Activated CD8-positive, alpha-beta memory T cell treated with anti-CD3 and anti-CD28 coated beads for 24 hours (primary cell): ENCODE measurements at regions not wholly inside any gene's neighbourhood (a gene's known extent, or its start where the extent isn't known, plus 50 kb on each side); places are given as distances from the start of the nearest gene placed in this dataset.

Experiments used
- DNase-seq: peaks from one replicate; pipeline ENCODE4 v3.0.0-alpha.2; 2020

GRCh38 chr15:94001255-94001801, 230.0 kb upstream of the MCTP2 start:
- no peak for DNase-seq

- DNase-seq, result no peak
Observed at GRCh38 chr15:94000606-94001005, 230.8 kb upstream of the MCTP2 start.

- DNase-seq, result no peak
Observed at GRCh38 chr15:93997071-93997658, 234.2 kb upstream of the MCTP2 start.

- no peak for DNase-seq
Observed at GRCh38 chr15:93989440-93989998, 241.8 kb upstream of the MCTP2 start.

- no peak for DNase-seq
Observed at GRCh38 chr15:93987068-93987467, 244.3 kb upstream of the MCTP2 start.

GRCh38 chr15:93986400-93986984, 244.9 kb upstream of the MCTP2 start:
- no peak for DNase-seq

- DNase-seq, result no peak
Observed at GRCh38 chr15:93985925-93986324, 245.4 kb upstream of the MCTP2 start.

- DNase-seq, result no peak
Observed at GRCh38 chr15:93985176-93985575, 246.2 kb upstream of the MCTP2 start.

- DNase-seq, result no peak
Observed at GRCh38 chr15:93983526-93983925, 247.8 kb upstream of the MCTP2 start.

GRCh38 chr15:93982226-93982727, 249.1 kb upstream of the MCTP2 start:
- DNase-seq, result no peak

- no peak for DNase-seq
Observed at GRCh38 chr15:93981706-93982105, 249.7 kb upstream of the MCTP2 start.

- no peak for DNase-seq
Observed at GRCh38 chr15:93980261-93980911, 251.0 kb upstream of the MCTP2 start.

GRCh38 chr15:93974804-93975481, 256.4 kb upstream of the MCTP2 start:
- no peak for DNase-seq

- DNase-seq, result no peak
Observed at GRCh38 chr15:93973287-93973686, 258.1 kb upstream of the MCTP2 start.

GRCh38 chr15:93968773-93969172, 262.6 kb upstream of the MCTP2 start:
- DNase-seq, result no peak

- no peak for DNase-seq
Observed at GRCh38 chr15:93965304-93965908, 266.0 kb upstream of the MCTP2 start.

GRCh38 chr15:93954985-93955571, 276.3 kb upstream of the MCTP2 start:
- no peak for DNase-seq

- no peak for DNase-seq
Observed at GRCh38 chr15:93948726-93949125, 282.6 kb upstream of the MCTP2 start.

GRCh38 chr15:93943586-93943985, 287.8 kb upstream of the MCTP2 start:
- no peak for DNase-seq

GRCh38 chr15:93942269-93942694, 289.1 kb upstream of the MCTP2 start:
- DNase-seq, result no peak

GRCh38 chr15:93941697-93942096, 289.7 kb upstream of the MCTP2 start:
- no peak for DNase-seq

GRCh38 chr15:93940226-93940625, 291.1 kb upstream of the MCTP2 start:
- no peak for DNase-seq
